ENCODE measurements at regions not wholly inside any gene's neighbourhood (a gene's known extent, or its start where the extent isn't known, plus 50 kb on each side); places are given as distances from the start of the nearest gene placed in this dataset.
"Not testable (repeated sequence)": the region's sequence is repeated elsewhere in the genome, so short reads cannot be mapped to it uniquely, and the experiment has no call there.

- ChIA-PET CTCF (no interaction called here), POLR2A (no interaction called here)
Measured at GRCh38 chr10:21368728-21369425, 156.6 kb downstream of the SKIDA1 start.

- CTCF ChIA-PET, result no interaction called here
- POLR2A ChIA-PET, result no interaction called here
Measured at GRCh38 chr10:21368022-21368582, 157.4 kb downstream of the SKIDA1 start.

GRCh38 chr10:21366108-21366507 is 159.4 kb downstream of the SKIDA1 start:
- CTCF ChIA-PET, POLR2A ChIA-PET: not testable (repeated sequence)

- ChIA-PET CTCF (no interaction called here), POLR2A (no interaction called here)
Measured at GRCh38 chr10:21364196-21365114, 161.0 kb downstream of the SKIDA1 start.

GRCh38 chr10:21363731-21364104 is 161.8 kb downstream of the SKIDA1 start:
- POLR2A ChIA-PET, result no interaction called here
- CTCF ChIA-PET, result no interaction called here

- ChIA-PET POLR2A (no interaction called here), CTCF (no interaction called here)
Measured at GRCh38 chr10:21363092-21363730, 162.3 kb downstream of the SKIDA1 start.

GRCh38 chr10:21359202-21359601 is 166.3 kb downstream of the SKIDA1 start:
- ChIA-PET POLR2A (no interaction called here), CTCF (no interaction called here)

GRCh38 chr10:21355591-21356011 is 169.9 kb downstream of the SKIDA1 start:
- ChIA-PET POLR2A (no interaction called here), CTCF (no interaction called here)

GRCh38 chr10:21352886-21353285 is 172.6 kb downstream of the SKIDA1 start:
- CTCF ChIA-PET, result no interaction called here
- POLR2A ChIA-PET, result no interaction called here

- POLR2A ChIA-PET, CTCF ChIA-PET: not testable (repeated sequence)
Measured at GRCh38 chr10:21351594-21351993, 173.9 kb downstream of the SKIDA1 start.

- CTCF ChIA-PET, result no interaction called here
- POLR2A ChIA-PET, result no interaction called here
Measured at GRCh38 chr10:21349912-21350286, 175.6 kb downstream of the SKIDA1 start.

- ChIA-PET CTCF (no interaction called here), POLR2A (no interaction called here)
Measured at GRCh38 chr10:21347785-21348170, 177.7 kb downstream of the SKIDA1 start.

GRCh38 chr10:21347043-21347784 is 178.3 kb downstream of the SKIDA1 start:
- ChIA-PET CTCF (no interaction called here), POLR2A (no interaction called here)

GRCh38 chr10:21343087-21343486 is 182.4 kb downstream of the SKIDA1 start:
- POLR2A ChIA-PET, result interaction anchor here (0.5 kb wide), 1 partner anchor 107 kb away, joined by 5 read pairs; no protein-coding TSS in a partner anchor
- CTCF ChIA-PET, result interaction anchor here (1.0 kb wide), 1 partner anchor 10 kb away, joined by 3 read pairs; no protein-coding TSS in a partner anchor

- CTCF ChIA-PET, POLR2A ChIA-PET: not testable (repeated sequence)
Measured at GRCh38 chr10:21342499-21342898, 183.0 kb downstream of the SKIDA1 start.

GRCh38 chr10:21340331-21340730 is 185.2 kb downstream of the SKIDA1 start:
- ChIA-PET POLR2A (no interaction called here), CTCF (no interaction called here)

GRCh38 chr10:21337171-21337792 is 188.2 kb downstream of the SKIDA1 start:
- CTCF ChIA-PET, result no interaction called here
- POLR2A ChIA-PET, result no interaction called here

- ChIA-PET CTCF (no interaction called here), POLR2A (no interaction called here)
Measured at GRCh38 chr10:21336476-21337170, 188.9 kb downstream of the SKIDA1 start.
